HEK293 (cell line): ENCODE measurements at regions not wholly inside any gene's neighbourhood (a gene's known extent, or its start where the extent isn't known, plus 50 kb on each side); places are given as distances from the start of the nearest gene placed in this dataset.

Experiments used
- CTCF ChIP-seq: fragments of 450-650 bp; formaldehyde crosslinking; IDR thresholded peaks from 2 replicates; pipeline ENCODE4 v1.5.1; 2016; ENCODE audit warnings: missing biosample characterization, missing genetic modification characterization
- ZNF423 ChIP-seq: fragments of 450-650 bp; formaldehyde crosslinking; IDR thresholded peaks from 2 replicates; pipeline ENCODE4 v1.5.1; 2016; ENCODE audit warnings: missing biosample characterization, missing genetic modification characterization

DNA sequence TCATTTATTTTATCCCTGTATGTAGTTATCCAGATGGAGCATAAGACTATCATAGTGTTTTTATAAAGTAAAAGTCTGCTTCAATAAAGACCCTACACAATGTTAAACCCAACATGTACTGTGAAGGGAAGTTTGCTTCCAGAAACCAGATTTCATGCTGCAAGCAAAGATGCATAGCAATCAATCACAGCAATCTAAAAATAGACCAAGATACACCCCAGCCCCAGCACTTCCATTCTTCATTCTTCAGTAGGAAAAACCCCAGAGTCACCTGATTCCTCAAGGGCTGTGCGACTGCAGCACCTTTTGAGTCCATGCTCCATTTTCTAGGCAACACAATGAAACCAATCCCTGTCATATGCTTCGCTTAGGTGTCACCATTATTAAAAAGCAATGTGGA, 66.9 kb upstream of the PDE1C start:
- TF ChIP-seq CTCF: no peak
- no peak for TF ChIP-seq ZNF423 (tag by site-specific recombination)
